ENCODE measurements at regions not wholly inside any gene's neighbourhood (a gene's known extent, or its start where the extent isn't known, plus 50 kb on each side); places are given as distances from the start of the nearest gene placed in this dataset.
A peak's percentile ranks its signal among the peaks of the same experiment; 100 is the strongest.

- Histone ChIP-seq H3K4me3 (ENCODE audit: low read length) (no peak overlapping the region), H3K9me3 (ENCODE audit: low read length) (no peaks in the 10 kb centered on the region), H3K27ac (ENCODE audit: low read depth, low read length) (no peak overlapping the region), H3K4me1 (ENCODE audit: insufficient read depth, low read length) (no peaks in the 10 kb centered on the region), H3K36me3 (ENCODE audit: insufficient read depth, low read length) (no peaks in the 10 kb centered on the region), H3K27me3 (ENCODE audit: insufficient read depth, low read length, poor library complexity, severe bottlenecking) (no peaks in the 10 kb centered on the region)
- DNase-seq, result no peak
- no peaks in the 10 kb centered on the region for H3K9me3 Mint-ChIP-seq
- POLR2A ChIA-PET, result no interaction called here
- CTCF ChIA-PET, result interaction anchor here (1.4 to 2.5 kb wide), 3 partner anchors 345 to 651 kb away, joined by 4 to 7 read pairs (median 5); no protein-coding TSS in a partner anchor
- no peak overlapping the region for H3K27ac Mint-ChIP-seq
- no peaks in the 10 kb centered on the region for H3K4me1 Mint-ChIP-seq
- H3K4me3 Mint-ChIP-seq, result no peak overlapping the region
- H3K27me3 Mint-ChIP-seq, result peaks cover 3 to 19% of the 10 kb centered on the region in 2 donors
- no peaks in the 10 kb centered on the region for H3K36me3 Mint-ChIP-seq
These were observed 347.6 kb upstream of the RUNX1 start for GRCh38 chr21:35396655-35397054.

GRCh38 chr21:35395728-35396127 lies 346.6 kb upstream of the RUNX1 start:
- ChIA-PET POLR2A (no interaction called here), CTCF (interaction anchor here (1.4 to 2.5 kb wide), 3 partner anchors 344 to 650 kb away, joined by 4 to 7 read pairs (median 5); no protein-coding TSS in a partner anchor)
- Mint-ChIP-seq H3K4me3 (no peak overlapping the region), H3K4me1 (no peaks in the 10 kb centered on the region), H3K27me3 (peaks cover 3 to 20% of the 10 kb centered on the region in 2 donors), H3K27ac (no peak overlapping the region), H3K9me3 (no peaks in the 10 kb centered on the region), H3K36me3 (no peaks in the 10 kb centered on the region)
- Histone ChIP-seq H3K36me3 (ENCODE audit: insufficient read depth, low read length) (no peaks in the 10 kb centered on the region), H3K4me1 (ENCODE audit: insufficient read depth, low read length) (no peaks in the 10 kb centered on the region), H3K27ac (ENCODE audit: low read depth, low read length) (no peak overlapping the region), H3K27me3 (ENCODE audit: insufficient read depth, low read length, poor library complexity, severe bottlenecking) (no peaks in the 10 kb centered on the region), H3K4me3 (ENCODE audit: low read length) (no peak overlapping the region), H3K9me3 (ENCODE audit: low read length) (no peaks in the 10 kb centered on the region)
- no peak for DNase-seq

GRCh38 chr21:35394634-35395369 lies 345.7 kb upstream of the RUNX1 start:
- CTCF ChIA-PET, result interaction anchor here (2.5 kb wide), 1 partner anchor 505 kb away, joined by 7 read pairs; no protein-coding TSS in a partner anchor
- POLR2A ChIA-PET, result no interaction called here
- H3K27ac ChIP-seq (ENCODE audit: low read depth, low read length), result no peak overlapping the region
- no peaks in the 10 kb centered on the region for H3K4me1 ChIP-seq (ENCODE audit: insufficient read depth, low read length)
- Mint-ChIP-seq H3K4me1 (no peaks in the 10 kb centered on the region), H3K36me3 (no peaks in the 10 kb centered on the region), H3K27ac (no peak overlapping the region), H3K9me3 (no peaks in the 10 kb centered on the region), H3K4me3 (no peak overlapping the region), H3K27me3 (peaks cover 3 to 20% of the 10 kb centered on the region in 2 donors)
- H3K27me3 ChIP-seq (ENCODE audit: insufficient read depth, low read length, poor library complexity, severe bottlenecking), result no peaks in the 10 kb centered on the region
- H3K4me3 ChIP-seq (ENCODE audit: low read length), result no peak overlapping the region
- no peaks in the 10 kb centered on the region for H3K36me3 ChIP-seq (ENCODE audit: insufficient read depth, low read length)
- no peak for DNase-seq
- H3K9me3 ChIP-seq (ENCODE audit: low read length), result no peaks in the 10 kb centered on the region

GRCh38 chr21:35394049-35394448 lies 344.9 kb upstream of the RUNX1 start:
- DNase-seq, result no peak
- CTCF ChIA-PET, result no interaction called here
- H3K9me3 Mint-ChIP-seq, result no peaks in the 10 kb centered on the region
- POLR2A ChIA-PET, result no interaction called here
- H3K4me3 ChIP-seq (ENCODE audit: low read length), result no peak overlapping the region
- no peaks in the 10 kb centered on the region for H3K9me3 ChIP-seq (ENCODE audit: low read length)
- H3K27ac Mint-ChIP-seq, result no peak overlapping the region
- H3K4me1 ChIP-seq (ENCODE audit: insufficient read depth, low read length), result no peaks in the 10 kb centered on the region
- H3K36me3 Mint-ChIP-seq, result no peaks in the 10 kb centered on the region
- H3K4me3 Mint-ChIP-seq, result no peak overlapping the region
- no peaks in the 10 kb centered on the region for H3K27me3 ChIP-seq (ENCODE audit: insufficient read depth, low read length, poor library complexity, severe bottlenecking)
- no peak overlapping the region for H3K27ac ChIP-seq (ENCODE audit: low read depth, low read length)
- no peaks in the 10 kb centered on the region for H3K4me1 Mint-ChIP-seq
- H3K36me3 ChIP-seq (ENCODE audit: insufficient read depth, low read length), result no peaks in the 10 kb centered on the region
- H3K27me3 Mint-ChIP-seq, result peaks cover 3 to 20% of the 10 kb centered on the region in 2 donors

GRCh38 chr21:35390013-35390776 lies 341.1 kb upstream of the RUNX1 start:
- Histone ChIP-seq H3K36me3 (ENCODE audit: insufficient read depth, low read length) (no peaks in the 10 kb centered on the region), H3K4me3 (ENCODE audit: low read length) (no peak overlapping the region), H3K9me3 (ENCODE audit: low read length) (no peaks in the 10 kb centered on the region), H3K4me1 (ENCODE audit: insufficient read depth, low read length) (no peaks in the 10 kb centered on the region), H3K27me3 (ENCODE audit: insufficient read depth, low read length, poor library complexity, severe bottlenecking) (no peaks in the 10 kb centered on the region), H3K27ac (ENCODE audit: low read depth, low read length) (no peak overlapping the region)
- POLR2A ChIA-PET, result interaction anchor here (0.6 kb wide), 1 partner anchor 22 kb away, joined by 3 read pairs; no protein-coding TSS in a partner anchor
- Mint-ChIP-seq H3K27me3 (peaks cover 3 to 21% of the 10 kb centered on the region in 2 donors), H3K27ac (no peak overlapping the region), H3K36me3 (peaks cover 0 to 6% (median 0%) of the 10 kb centered on the region in 3 donors), H3K4me1 (no peaks in the 10 kb centered on the region), H3K4me3 (no peak overlapping the region), H3K9me3 (peaks cover 0 to 11% (median 5%) of the 10 kb centered on the region in 5 donors)
- CTCF ChIA-PET, result interaction anchor here (1.2 kb wide), 1 partner anchor 500 kb away, joined by 3 read pairs; no protein-coding TSS in a partner anchor
- DNase-seq, result no peak

GRCh38 chr21:35386491-35387079 lies 337.5 kb upstream of the RUNX1 start:
- Histone ChIP-seq H3K27ac (ENCODE audit: low read depth, low read length) (no peak overlapping the region), H3K27me3 (ENCODE audit: insufficient read depth, low read length, poor library complexity, severe bottlenecking) (no peaks in the 10 kb centered on the region), H3K4me1 (ENCODE audit: insufficient read depth, low read length) (no peaks in the 10 kb centered on the region), H3K36me3 (ENCODE audit: insufficient read depth, low read length) (no peaks in the 10 kb centered on the region), H3K9me3 (ENCODE audit: low read length) (no peaks in the 10 kb centered on the region), H3K4me3 (ENCODE audit: low read length) (no peak overlapping the region)
- Mint-ChIP-seq H3K4me3 (no peak overlapping the region), H3K27me3 (peaks cover 0 to 5% of the 10 kb centered on the region in 2 donors), H3K9me3 (peaks cover 0 to 11% (median 5%) of the 10 kb centered on the region in 5 donors), H3K36me3 (peaks cover 0 to 6% (median 0%) of the 10 kb centered on the region in 3 donors), H3K4me1 (no peaks in the 10 kb centered on the region), H3K27ac (no peak overlapping the region)
- DNase-seq, result no peak
- ChIA-PET CTCF (no interaction called here), POLR2A (no interaction called here)

- no peak overlapping the region for H3K4me3 Mint-ChIP-seq
- H3K27me3 Mint-ChIP-seq, result peaks cover 0 to 5% of the 10 kb centered on the region in 2 donors
- H3K9me3 Mint-ChIP-seq, result peaks cover 0 to 11% (median 5%) of the 10 kb centered on the region in 5 donors
- no peak for DNase-seq
- H3K27me3 ChIP-seq (ENCODE audit: insufficient read depth, low read length, poor library complexity, severe bottlenecking), result no peaks in the 10 kb centered on the region
- H3K27ac Mint-ChIP-seq, result peak overlapping the region in 1 of 8 donors; percentile 47
- H3K4me1 ChIP-seq (ENCODE audit: insufficient read depth, low read length), result no peaks in the 10 kb centered on the region
- H3K36me3 Mint-ChIP-seq, result peaks cover 0 to 6% (median 0%) of the 10 kb centered on the region in 3 donors
- no peaks in the 10 kb centered on the region for H3K36me3 ChIP-seq (ENCODE audit: insufficient read depth, low read length)
- POLR2A ChIA-PET, result no interaction called here
- H3K4me1 Mint-ChIP-seq, result no peaks in the 10 kb centered on the region
- no peak overlapping the region for H3K4me3 ChIP-seq (ENCODE audit: low read length)
- CTCF ChIA-PET, result no interaction called here
- H3K27ac ChIP-seq (ENCODE audit: low read depth, low read length), result no peak overlapping the region
- no peaks in the 10 kb centered on the region for H3K9me3 ChIP-seq (ENCODE audit: low read length)
These were observed 335.3 kb upstream of the RUNX1 start for GRCh38 chr21:35384375-35384774.

GRCh38 chr21:35382696-35383095 lies 333.6 kb upstream of the RUNX1 start:
- Histone ChIP-seq H3K27ac (ENCODE audit: low read depth, low read length) (no peak overlapping the region), H3K9me3 (ENCODE audit: low read length) (no peaks in the 10 kb centered on the region), H3K4me1 (ENCODE audit: insufficient read depth, low read length) (no peaks in the 10 kb centered on the region), H3K36me3 (ENCODE audit: insufficient read depth, low read length) (no peaks in the 10 kb centered on the region), H3K4me3 (ENCODE audit: low read length) (no peak overlapping the region), H3K27me3 (ENCODE audit: insufficient read depth, low read length, poor library complexity, severe bottlenecking) (no peaks in the 10 kb centered on the region)
- Mint-ChIP-seq H3K27me3 (no peaks in the 10 kb centered on the region), H3K27ac (no peak overlapping the region), H3K9me3 (no peaks in the 10 kb centered on the region), H3K4me1 (no peaks in the 10 kb centered on the region), H3K4me3 (no peak overlapping the region), H3K36me3 (no peaks in the 10 kb centered on the region)
- CTCF ChIA-PET, result interaction anchor here (1.0 kb wide), 1 partner anchor 10 kb away, joined by 3 read pairs; no protein-coding TSS in a partner anchor
- POLR2A ChIA-PET, result no interaction called here
- no peak for DNase-seq

Data from CD8-positive, alpha-beta memory T cell (primary cell).